Panc1 (cell line): ENCODE measurements at regions not wholly inside any gene's neighbourhood (a gene's known extent, or its start where the extent isn't known, plus 50 kb on each side); places are given as distances from the start of the nearest gene placed in this dataset.
"Not testable (repeated sequence)": the region's sequence is repeated elsewhere in the genome, so short reads cannot be mapped to it uniquely, and the experiment has no call there.

Experiments
- CTCF ChIP-seq: fragments of 450-650 bp; IDR thresholded peaks from 2 replicates; pipeline ENCODE4 v1.5.1; 2017; ENCODE audit warnings: mild to moderate bottlenecking
- POLR2AphosphoS5 ChIP-seq: IDR thresholded peaks from 2 replicates; pipeline ENCODE4 v1.6.1; 2012; ENCODE audit warnings: mild to moderate bottlenecking, low read depth, low read length, moderate library complexity
- REST ChIP-seq, 2 experiments: IDR thresholded peaks; 2 replicates each; pipeline ENCODE4 v1.6.1; 2011 to 2012; ENCODE audit warnings: low read depth in 2 of 2, control low read depth in 1 of 2, low read length in 1 of 2, mild to moderate bottlenecking in 1 of 2, moderate library complexity in 1 of 2; ENCODE audit not compliant: insufficient read depth in 1 of 2
- SIN3A ChIP-seq: IDR thresholded peaks from 2 replicates; pipeline ENCODE4 v1.6.1; 2012; ENCODE audit warnings: low read depth, mild to moderate bottlenecking, low read length, moderate library complexity, borderline replicate concordance; ENCODE audit not compliant: insufficient read depth
- TCF7L2 ChIP-seq: IDR thresholded peaks from 2 replicates; pipeline ENCODE4 v1.6.1; 2011; ENCODE audit warnings: mild to moderate bottlenecking, low read depth, low read length, inconsistent platforms

- not testable (repeated sequence) for TF ChIP-seq REST (IDR thresholded peaks at IDR 0.05; ENCODE audit: insufficient read depth in 1 of 2, low read depth in 2 of 2, low read length in 1 of 2); CTCF; SIN3A; TCF7L2; POLR2AphosphoS5
Observed at GRCh38 chr2:62599674-62600410, 93.8 kb upstream of the TMEM17 start.
